ENCODE measurements at regions not wholly inside any gene's neighbourhood (a gene's known extent, or its start where the extent isn't known, plus 50 kb on each side); places are given as distances from the start of the nearest gene placed in this dataset.

GRCh38 chr14:54322701-54323337, 74.0 kb upstream of the CDKN3 start:
- H3K4me1 ChIP-seq: peaks cover 0 to 3% (median 0%) of the 10 kb centered on the region in 9 donors
- peak overlapping the region in 2 of 10 donors; percentile 3 to 39 for H3K27ac ChIP-seq
- 82 to 84% methylated on average over 5 of the region's 5 CpGs for WGBS, 2 donors
- TF ChIP-seq CTCF (IDR thresholded peaks at IDR 0.05): no peak
- H3K4me3 ChIP-seq: no peak overlapping the region
- no peaks in the 10 kb centered on the region for H3K27me3 ChIP-seq
- intact Hi-C loops (cut with DNase I): loop anchor here in 4 of 10 donors (10.0 kb wide), 4 partner anchors 98 to 368 kb away; partner anchors contain the start of gene BMP4 (in 1 of the 4)
- H3K9me3 ChIP-seq: no peaks in the 10 kb centered on the region
- ATAC-seq (peak in 7 of 8 donors; percentile 39 to 80 (median 45)), DNase-seq (peak in 1 of 2 donors; percentile 33)
- H3K36me3 ChIP-seq: no peaks in the 10 kb centered on the region

- ATAC-seq (no peak), DNase-seq (no peak)
- peaks cover 0 to 9% (median 4%) of the 10 kb centered on the region in 9 donors for H3K4me1 ChIP-seq
- no peaks in the 10 kb centered on the region for H3K36me3 ChIP-seq
- H3K27ac ChIP-seq: no peak overlapping the region
- no peaks in the 10 kb centered on the region for H3K27me3 ChIP-seq
- H3K4me3 ChIP-seq: no peak overlapping the region
- H3K9me3 ChIP-seq: no peaks in the 10 kb centered on the region
- intact Hi-C loops (cut with DNase I): loop anchor here in 6 of 10 donors (5.0 to 10.0 kb wide), 7 partner anchors 101 to 788 kb away; partner anchors contain the start of gene BMP4 (in 2 of the 6)
- 31 to 38% methylated on average over 1 of the region's 1 CpG for WGBS, 2 donors
- TF ChIP-seq CTCF (IDR thresholded peaks at IDR 0.05): no peak
Observed at GRCh38 chr14:54325766-54326165, 71.0 kb upstream of the CDKN3 start.

GRCh38 chr14:54329082-54329695, 67.6 kb upstream of the CDKN3 start:
- H3K36me3 ChIP-seq: no peaks in the 10 kb centered on the region
- no peak overlapping the region for H3K4me3 ChIP-seq
- H3K27me3 ChIP-seq: no peaks in the 10 kb centered on the region
- H3K27ac ChIP-seq: peak overlapping the region in 2 of 10 donors; percentile 22 to 27
- DNase-seq (peak in 1 of 2 donors; percentile 47), ATAC-seq (peak; percentile 64 to 91 (median 82))
- peak in 8 of 9 donors; percentile 45 to 81 (median 75) for TF ChIP-seq CTCF (IDR thresholded peaks at IDR 0.05)
- intact Hi-C loops (cut with DNase I): loop anchor here in 6 of 10 donors (5.0 to 10.0 kb wide), 7 partner anchors 104 to 792 kb away; partner anchors contain the start of gene BMP4 (in 2 of the 6)
- peaks cover 0 to 13% (median 5%) of the 10 kb centered on the region in 9 donors for H3K4me1 ChIP-seq
- WGBS, 2 donors: 28 to 30% methylated on average over 11 of the region's 11 CpGs
- no peaks in the 10 kb centered on the region for H3K9me3 ChIP-seq

- Histone ChIP-seq H3K36me3 (no peaks in the 10 kb centered on the region), H3K4me1 (peaks cover 0 to 13% (median 5%) of the 10 kb centered on the region in 9 donors), H3K9me3 (no peaks in the 10 kb centered on the region), H3K4me3 (no peak overlapping the region), H3K27me3 (no peaks in the 10 kb centered on the region), H3K27ac (no peak overlapping the region)
- TF ChIP-seq CTCF (IDR thresholded peaks at IDR 0.05): no peak
- DNase-seq (no peak), ATAC-seq (no peak)
- intact Hi-C loops (cut with DNase I): loop anchor here in 3 of 10 donors (5.0 to 10.0 kb wide), 3 partner anchors 156 to 896 kb away; no protein-coding TSS in a partner anchor
- WGBS, 2 donors: 70 to 77% methylated on average over 5 of the region's 5 CpGs
Observed at GRCh38 chr14:54330876-54331275, 65.9 kb upstream of the CDKN3 start.

Measured in heart right ventricle (tissue), 16 donors.